GM23248 (cell line): ENCODE measurements at regions not wholly inside any gene's neighbourhood (a gene's known extent, or its start where the extent isn't known, plus 50 kb on each side); places are given as distances from the start of the nearest gene placed in this dataset.
A peak's percentile ranks its signal among the peaks of the same experiment; 100 is the strongest.

Experiments used
- DNase-seq: peaks from one replicate; pipeline ENCODE4 v3.0.0-alpha.2; 2015
- H2AFZ ChIP-seq: fragments of 200-600 bp; sonication (generic); 2 replicates; pipeline ENCODE4 v1.6.1; 2016; ENCODE audit warnings: antibody characterized with exemption
- H3F3A ChIP-seq: fragments of 200-600 bp; sonication (generic); 2 replicates; pipeline ENCODE4 v1.6.1; 2016; ENCODE audit warnings: mild to moderate bottlenecking, antibody characterized with exemption, mixed run types; ENCODE audit not compliant: insufficient read depth
- H3K27ac ChIP-seq: fragments of 200-600 bp; sonication (generic); 2 replicates; pipeline ENCODE4 v1.5.1; 2016; ENCODE audit warnings: mild to moderate bottlenecking
- H3K27me3 ChIP-seq: fragments of 200-600 bp; sonication (generic); replicated peaks from 2 replicates; pipeline ENCODE4 v1.6.1; 2016; ENCODE audit warnings: mild to moderate bottlenecking; ENCODE audit not compliant: insufficient read depth
- H3K36me3 ChIP-seq: fragments of 200-600 bp; sonication (generic); 2 replicates; pipeline ENCODE4 v1.6.1; 2016; ENCODE audit warnings: low read depth, mild to moderate bottlenecking
- H3K4me1 ChIP-seq: fragments of 200-600 bp; sonication (generic); 2 replicates; pipeline ENCODE4 v1.6.1; 2016; ENCODE audit warnings: mild to moderate bottlenecking; ENCODE audit not compliant: insufficient read depth
- H3K4me2 ChIP-seq: fragments of 200-600 bp; sonication (generic); one replicate; pipeline ENCODE4 v1.6.1; 2016; ENCODE audit warnings: mild to moderate bottlenecking; ENCODE audit not compliant: unreplicated experiment
- H3K4me3 ChIP-seq: fragments of 200-600 bp; sonication (generic); 2 replicates; pipeline ENCODE4 v1.5.1; 2016; ENCODE audit warnings: mild to moderate bottlenecking
- H3K79me2 ChIP-seq: fragments of 200-600 bp; sonication (generic); 2 replicates; pipeline ENCODE4 v1.6.1; 2016; ENCODE audit warnings: mild to moderate bottlenecking; ENCODE audit not compliant: insufficient read depth
- H3K9ac ChIP-seq: fragments of 200-600 bp; sonication (generic); 2 replicates; pipeline ENCODE4 v1.6.1; 2016; ENCODE audit warnings: mild to moderate bottlenecking
- H3K9me2 ChIP-seq: fragments of 200-600 bp; sonication (generic); 2 replicates; pipeline ENCODE4 v1.6.1; 2016; ENCODE audit warnings: mixed run types, mild to moderate bottlenecking, moderate library complexity; ENCODE audit not compliant: insufficient read depth
- H3K9me3 ChIP-seq: fragments of 200-600 bp; sonication (generic); one replicate; pipeline ENCODE4 v1.6.1; 2017; ENCODE audit warnings: low read depth
- H4K20me1 ChIP-seq: fragments of 200-600 bp; sonication (generic); 2 replicates; pipeline ENCODE4 v1.6.0; 2016; ENCODE audit not compliant: insufficient read depth
- EZH2 ChIP-seq: fragments of 200-600 bp; sonication (generic); IDR thresholded peaks from 2 replicates; pipeline ENCODE4 v1.6.1; 2018; ENCODE audit warnings: antibody characterized with exemption, mild to moderate bottlenecking; ENCODE audit not compliant: insufficient read depth, poor library complexity, severe bottlenecking
- EZH2phosphoT487 ChIP-seq: fragments of 200-600 bp; sonication (generic); IDR thresholded peaks from 2 replicates; pipeline ENCODE4 v1.6.1; 2018; ENCODE audit warnings: antibody characterized with exemption, moderate library complexity, mild to moderate bottlenecking, low read depth; ENCODE audit not compliant: insufficient read depth
- WGBS, 2 experiments: methylation state at CpG; one replicate each; pipeline ENCODE4 v1.1.6; 2015 to 2017; ENCODE audit warnings: low lambda C conversion rate in 2 of 2, low coverage in 1 of 2; ENCODE audit errors: missing lambda C conversion rate in 2 of 2; 5-methylcytosine and 5-hydroxymethylcytosine counted together
- in situ Hi-C: fragments of 300-500 bp; cut with MboI; formaldehyde crosslinking; loops from 2 replicates; pipeline ENCODE4 v1.15.0; 2020

DNA sequence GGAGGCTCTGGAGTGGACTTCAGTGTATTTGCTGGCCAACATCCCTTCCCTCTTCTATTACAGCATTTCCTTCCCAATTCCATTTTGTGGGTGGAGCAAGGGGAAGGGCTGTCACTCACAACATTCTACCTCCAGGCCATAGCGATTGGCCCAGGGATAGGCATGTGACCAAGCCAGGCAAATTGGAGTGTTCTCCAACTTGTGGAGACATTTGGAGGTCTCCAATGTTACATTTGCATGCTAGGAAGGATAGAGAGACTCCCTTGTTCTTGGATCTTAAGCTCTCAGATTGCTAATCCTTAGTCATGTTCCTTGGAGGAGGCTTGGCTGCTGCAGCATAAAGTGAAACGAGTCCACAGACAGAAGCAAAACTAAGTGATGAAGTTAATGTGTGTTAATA is 95.6 kb upstream of the KIF5B start:
- Histone ChIP-seq H3K9me3 (no peaks in the 10 kb centered on the region), H3K27me3 (no peaks in the 10 kb centered on the region), H3F3A (peaks cover 38% of the 10 kb centered on the region), H4K20me1 (no peaks in the 10 kb centered on the region), H3K36me3 (no peaks in the 10 kb centered on the region), H3K4me1 (peaks cover 26% of the 10 kb centered on the region), H3K9me2 (no peaks in the 10 kb centered on the region), H3K4me2 (no peak overlapping the region), H3K9ac (no peak overlapping the region), H3K4me3 (no peak overlapping the region), H2AFZ (no peak overlapping the region), H3K27ac (no peak overlapping the region), H3K79me2 (no peaks in the 10 kb centered on the region)
- WGBS, 2 experiments = 39 to 49% methylated on average over 2 of the region's 2 CpGs
- in situ Hi-C loops = no loop called here
- peak; percentile 68 for DNase-seq
- no peak for TF ChIP-seq EZH2phosphoT487
- TF ChIP-seq EZH2 = no peak

DNA sequence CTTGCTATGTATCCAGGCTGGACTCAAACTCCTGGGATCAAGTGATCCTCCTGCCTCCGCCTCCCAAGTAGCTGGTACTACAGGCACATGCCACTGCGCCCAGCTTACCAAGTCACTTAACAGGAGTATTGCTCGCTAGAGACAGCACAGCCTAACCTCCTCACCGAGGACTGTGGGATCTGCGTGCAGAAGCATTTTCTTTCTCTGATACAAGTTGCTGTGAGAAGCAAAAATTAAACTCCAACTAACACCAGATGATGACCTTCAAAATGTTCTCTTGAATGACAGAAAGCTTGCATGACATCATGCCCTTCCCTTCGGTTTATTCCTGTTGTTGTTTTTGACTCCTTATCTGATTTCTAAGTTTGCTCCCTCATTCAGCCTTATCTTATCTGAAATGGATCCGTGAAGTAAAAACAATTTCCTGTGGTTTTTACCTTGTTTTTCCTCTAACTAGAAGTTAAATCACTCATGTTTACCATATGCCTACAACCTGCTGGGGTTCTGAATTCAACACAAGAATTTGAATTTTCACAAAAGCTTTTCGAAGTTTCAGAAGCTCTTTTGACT is 94.4 kb upstream of the KIF5B start:
- Histone ChIP-seq H3K4me2 (no peak overlapping the region), H3K36me3 (no peaks in the 10 kb centered on the region), H3K9ac (peak overlapping the region; percentile 84; the same call in 1 of the 2 replicates), H3K4me1 (peaks cover 26% of the 10 kb centered on the region), H3K27ac (peak overlapping the region; percentile 96), H3K9me3 (no peaks in the 10 kb centered on the region), H4K20me1 (no peaks in the 10 kb centered on the region), H2AFZ (no peak overlapping the region), H3K79me2 (no peaks in the 10 kb centered on the region), H3K4me3 (no peak overlapping the region), H3F3A (peaks cover 33% of the 10 kb centered on the region), H3K9me2 (no peaks in the 10 kb centered on the region), H3K27me3 (no peaks in the 10 kb centered on the region)
- in situ Hi-C loops = no loop called here
- 72 to 79% methylated on average over 8 of the region's 8 CpGs for WGBS, 2 experiments
- no peak for DNase-seq
- TF ChIP-seq EZH2 (no peak), EZH2phosphoT487 (no peak)

DNA sequence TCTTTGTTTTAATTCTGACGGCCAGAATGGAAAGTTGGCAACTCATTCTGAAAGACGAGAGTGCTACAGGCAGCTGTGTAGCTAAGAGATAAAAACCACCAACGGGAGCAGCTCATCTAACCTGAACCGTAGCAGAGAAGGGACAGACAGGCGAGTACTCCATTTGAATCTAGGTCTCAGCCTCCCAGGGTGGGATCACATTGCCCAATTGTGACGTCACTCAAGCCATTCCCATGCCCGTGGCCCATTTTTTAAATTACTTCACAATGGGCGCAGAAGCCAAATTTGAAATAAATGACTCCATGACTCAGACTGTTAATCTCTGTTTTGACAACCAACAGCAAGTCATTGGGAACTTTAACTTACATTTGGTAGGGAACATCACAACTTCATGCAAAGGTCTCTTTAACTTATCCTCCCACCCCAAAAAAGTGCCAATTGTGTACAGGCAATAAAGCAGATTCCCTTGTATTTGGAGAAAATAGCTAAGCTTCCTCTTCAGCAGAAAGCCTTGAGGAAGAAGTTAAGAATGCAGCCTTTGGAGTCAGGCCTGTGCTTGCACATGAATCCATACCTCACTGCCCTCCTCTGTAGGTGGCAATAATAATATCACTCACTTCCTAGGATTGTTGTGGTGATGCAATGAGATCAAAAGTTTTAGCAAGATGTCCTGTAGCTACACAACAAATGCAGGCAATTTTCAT is 93.2 kb upstream of the KIF5B start:
- in situ Hi-C loops = no loop called here
- no peak for TF ChIP-seq EZH2phosphoT487
- no peak for TF ChIP-seq EZH2
- H4K20me1 ChIP-seq = no peaks in the 10 kb centered on the region
- H3K79me2 ChIP-seq = no peaks in the 10 kb centered on the region
- H3K9ac ChIP-seq = peak overlapping the region; percentile 84
- no peaks in the 10 kb centered on the region for H3K9me3 ChIP-seq
- no peaks in the 10 kb centered on the region for H3K27me3 ChIP-seq
- H2AFZ ChIP-seq = peak overlapping the region; percentile 42
- no peaks in the 10 kb centered on the region for H3K36me3 ChIP-seq
- peaks cover 21% of the 10 kb centered on the region for H3F3A ChIP-seq
- peak overlapping the region; percentile 49 for H3K4me3 ChIP-seq
- DNase-seq = peak; percentile 96
- WGBS, 2 experiments = 2 to 4% methylated on average over 8 of the region's 8 CpGs
- H3K9me2 ChIP-seq = no peaks in the 10 kb centered on the region
- H3K4me2 ChIP-seq = peak overlapping the region; percentile 68
- peak overlapping the region; percentile 96 for H3K27ac ChIP-seq
- peaks cover 19% of the 10 kb centered on the region for H3K4me1 ChIP-seq

DNA sequence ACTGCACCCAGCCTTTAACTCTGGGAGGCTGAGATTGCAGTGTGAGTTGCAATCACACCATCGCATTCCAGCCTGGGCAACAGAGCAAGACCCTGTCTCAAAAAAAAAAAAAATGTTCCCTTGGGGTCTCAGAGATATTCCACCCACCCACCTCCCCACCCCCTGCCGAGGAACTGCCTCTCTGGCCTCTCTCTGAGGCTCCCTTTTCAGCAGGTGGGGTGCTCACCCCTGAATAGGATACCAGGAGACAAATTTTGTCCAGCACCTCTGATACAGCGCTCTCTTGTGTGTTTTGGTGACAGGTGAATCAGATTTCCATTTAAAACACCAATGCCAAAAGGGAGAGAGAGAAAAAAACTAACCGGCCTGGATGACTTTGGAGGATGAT is 92.6 kb upstream of the KIF5B start:
- H3F3A ChIP-seq = peaks cover 21% of the 10 kb centered on the region
- H4K20me1 ChIP-seq = no peaks in the 10 kb centered on the region
- no peaks in the 10 kb centered on the region for H3K27me3 ChIP-seq
- H3K4me3 ChIP-seq = peak overlapping the region; percentile 49
- H3K9me2 ChIP-seq = no peaks in the 10 kb centered on the region
- 21 to 34% methylated on average over 3 to 4 of the region's 4 CpGs for WGBS, 2 experiments
- no peaks in the 10 kb centered on the region for H3K36me3 ChIP-seq
- in situ Hi-C loops = no loop called here
- H3K4me2 ChIP-seq = peak overlapping the region; percentile 68
- H2AFZ ChIP-seq = peak overlapping the region; percentile 42
- peak overlapping the region; percentile 96 for H3K27ac ChIP-seq
- no peak for TF ChIP-seq EZH2
- no peak for TF ChIP-seq EZH2phosphoT487
- H3K79me2 ChIP-seq = no peaks in the 10 kb centered on the region
- H3K9me3 ChIP-seq = no peaks in the 10 kb centered on the region
- H3K4me1 ChIP-seq = peaks cover 19% of the 10 kb centered on the region
- no peak for DNase-seq
- peak overlapping the region; percentile 84 for H3K9ac ChIP-seq
